ENCODE measurements at regions not wholly inside any gene's neighbourhood (a gene's known extent, or its start where the extent isn't known, plus 50 kb on each side); places are given as distances from the start of the nearest gene placed in this dataset.

DNA sequence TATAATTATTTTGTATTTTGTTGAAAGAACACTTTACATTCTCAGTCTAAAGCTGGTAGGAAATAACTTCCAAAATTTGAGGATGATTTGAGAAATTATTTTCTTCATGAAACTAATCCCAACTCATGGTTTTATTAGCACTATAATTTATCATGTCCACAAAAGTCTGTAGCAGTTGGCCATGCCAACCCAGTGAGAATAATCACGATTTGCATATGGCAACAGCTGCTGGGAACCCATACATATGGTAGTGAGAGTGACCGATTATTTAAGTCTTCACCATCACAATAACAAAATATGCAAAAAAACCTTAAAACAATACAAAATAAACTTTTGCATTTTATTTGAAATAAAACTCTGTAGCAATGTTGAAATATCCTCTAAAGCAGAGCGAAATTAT lies 445.9 kb upstream of the ANO3 start:
- TF ChIP-seq, protein P1, sequence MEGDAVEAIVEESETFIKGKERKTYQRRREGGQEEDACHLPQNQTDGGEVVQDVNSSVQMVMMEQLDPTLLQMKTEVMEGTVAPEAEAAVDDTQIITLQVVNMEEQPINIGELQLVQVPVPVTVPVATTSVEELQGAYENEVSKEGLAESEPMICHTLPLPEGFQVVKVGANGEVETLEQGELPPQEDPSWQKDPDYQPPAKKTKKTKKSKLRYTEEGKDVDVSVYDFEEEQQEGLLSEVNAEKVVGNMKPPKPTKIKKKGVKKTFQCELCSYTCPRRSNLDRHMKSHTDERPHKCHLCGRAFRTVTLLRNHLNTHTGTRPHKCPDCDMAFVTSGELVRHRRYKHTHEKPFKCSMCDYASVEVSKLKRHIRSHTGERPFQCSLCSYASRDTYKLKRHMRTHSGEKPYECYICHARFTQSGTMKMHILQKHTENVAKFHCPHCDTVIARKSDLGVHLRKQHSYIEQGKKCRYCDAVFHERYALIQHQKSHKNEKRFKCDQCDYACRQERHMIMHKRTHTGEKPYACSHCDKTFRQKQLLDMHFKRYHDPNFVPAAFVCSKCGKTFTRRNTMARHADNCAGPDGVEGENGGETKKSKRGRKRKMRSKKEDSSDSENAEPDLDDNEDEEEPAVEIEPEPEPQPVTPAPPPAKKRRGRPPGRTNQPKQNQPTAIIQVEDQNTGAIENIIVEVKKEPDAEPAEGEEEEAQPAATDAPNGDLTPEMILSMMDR (IDR thresholded peaks at IDR 0.05) = no peak

DNA sequence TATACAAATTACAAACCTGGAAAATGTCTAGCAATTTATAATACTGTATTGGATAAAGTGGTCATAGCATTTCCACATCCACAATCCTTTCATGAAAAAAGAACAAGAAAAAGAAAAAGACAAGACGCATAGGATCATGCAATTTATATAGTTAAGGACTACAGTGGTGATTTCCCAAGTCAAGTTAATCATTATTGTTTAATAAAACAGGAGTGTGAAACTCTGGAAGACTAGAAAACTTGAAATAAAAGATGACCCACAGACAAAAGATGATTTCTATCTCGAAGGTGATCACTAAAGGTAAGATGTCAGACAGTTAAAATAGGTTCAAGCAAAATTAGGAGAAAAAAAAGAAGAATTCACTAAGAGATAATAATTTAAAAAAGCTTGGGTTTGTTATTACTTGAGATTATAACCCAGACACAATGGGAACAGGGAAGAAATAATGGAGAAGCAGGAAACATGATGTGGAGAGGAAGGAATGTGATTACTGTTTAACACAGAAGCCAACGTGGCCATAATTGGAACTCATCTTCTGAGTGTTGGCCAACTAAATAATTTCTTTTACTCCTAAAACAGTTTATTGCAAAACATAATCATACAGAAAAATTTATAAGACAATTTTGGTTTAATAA lies 441.2 kb upstream of the ANO3 start:
- Histone ChIP-seq H3K36me3 (ENCODE audit: control insufficient read depth, insufficient read depth, low read length) (no peaks in the 10 kb centered on the region), H2AFZ (no peak overlapping the region), H3K9me3 (ENCODE audit: control insufficient read depth, low read length) (no peaks in the 10 kb centered on the region), H3K4me2 (ENCODE audit: low read length) (no peak overlapping the region), H3K79me2 (no peaks in the 10 kb centered on the region), H3K4me3 (ENCODE audit: low read depth, low read length) (no peak overlapping the region), H3K27ac (no peak overlapping the region), H3K27me3 (ENCODE audit: control insufficient read depth, insufficient read depth, low read length) (no peaks in the 10 kb centered on the region), H3K4me1 (no peaks in the 10 kb centered on the region), H3K9ac (no peak overlapping the region)
- TF ChIP-seq, protein P1 (IDR thresholded peaks at IDR 0.05) = no peak

More for the DNA sequence above, 445.9 kb upstream of the ANO3 start:
- Histone ChIP-seq H3K36me3 (ENCODE audit: control insufficient read depth, insufficient read depth, low read length) (no peaks in the 10 kb centered on the region), H3K27me3 (ENCODE audit: control insufficient read depth, insufficient read depth, low read length) (no peaks in the 10 kb centered on the region), H3K4me2 (ENCODE audit: low read length) (no peak overlapping the region), H3K9ac (no peak overlapping the region), H3K79me2 (no peaks in the 10 kb centered on the region), H3K27ac (no peak overlapping the region), H3K9me3 (ENCODE audit: control insufficient read depth, low read length) (no peaks in the 10 kb centered on the region), H3K4me3 (ENCODE audit: low read depth, low read length) (no peak overlapping the region), H2AFZ (no peak overlapping the region), H3K4me1 (no peaks in the 10 kb centered on the region)

DNA sequence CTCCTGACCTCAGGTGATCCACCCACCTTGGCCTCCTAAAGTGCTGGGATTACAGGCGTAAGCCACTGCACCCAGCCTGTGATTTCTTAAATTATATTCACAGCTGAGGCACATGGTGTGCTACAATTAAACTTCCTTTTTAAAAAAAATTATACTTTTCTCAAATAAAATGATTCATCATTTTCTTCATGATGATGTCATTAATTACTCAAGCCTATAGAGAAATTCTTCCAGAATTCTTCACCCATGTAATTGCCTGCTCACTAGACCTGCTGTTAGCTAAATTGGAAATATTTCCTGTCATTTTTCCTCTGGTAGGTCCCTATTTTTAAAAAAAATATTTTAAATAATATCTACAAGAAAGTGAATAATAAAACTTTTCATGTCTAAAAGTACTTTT lies 440.0 kb upstream of the ANO3 start:
- Histone ChIP-seq H3K4me2 (ENCODE audit: low read length) (no peak overlapping the region), H3K9me3 (ENCODE audit: control insufficient read depth, low read length) (no peaks in the 10 kb centered on the region), H2AFZ (no peak overlapping the region), H3K36me3 (ENCODE audit: control insufficient read depth, insufficient read depth, low read length) (no peaks in the 10 kb centered on the region), H3K79me2 (no peaks in the 10 kb centered on the region), H3K4me1 (no peaks in the 10 kb centered on the region), H3K27ac (no peak overlapping the region), H3K9ac (no peak overlapping the region), H3K4me3 (ENCODE audit: low read depth, low read length) (no peak overlapping the region), H3K27me3 (ENCODE audit: control insufficient read depth, insufficient read depth, low read length) (no peaks in the 10 kb centered on the region)
- TF ChIP-seq, protein P1 (IDR thresholded peaks at IDR 0.05) = no peak

DNA sequence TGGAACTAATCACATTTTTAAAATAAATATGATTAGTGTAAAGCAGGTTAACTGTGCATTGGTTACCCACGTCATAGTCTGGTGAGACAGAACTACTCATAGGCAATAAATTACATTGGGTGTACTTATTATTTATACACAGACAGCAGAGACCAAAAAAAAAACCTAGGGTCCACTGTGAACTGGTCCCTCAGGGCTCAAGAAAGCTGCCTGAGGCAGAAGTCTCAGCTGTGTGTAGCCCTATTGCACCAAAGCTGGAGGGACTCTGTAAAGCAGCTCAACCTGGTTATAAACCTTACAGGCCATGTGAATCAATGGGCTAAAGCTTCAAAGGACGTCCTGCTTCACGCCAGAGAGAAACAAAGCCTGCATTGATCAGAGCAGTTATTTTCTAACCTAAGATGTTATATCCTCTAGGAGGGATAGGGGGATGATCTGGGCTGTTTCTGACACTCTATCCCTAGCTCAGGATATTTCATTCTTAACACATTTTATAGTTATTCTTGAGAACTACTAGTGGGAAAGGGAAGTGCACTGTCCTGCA lies 432.2 kb upstream of the ANO3 start:
- H3K9me3 ChIP-seq (ENCODE audit: control insufficient read depth, low read length) = no peaks in the 10 kb centered on the region
- no peak overlapping the region for H3K9ac ChIP-seq
- H3K27me3 ChIP-seq (ENCODE audit: control insufficient read depth, insufficient read depth, low read length) = no peaks in the 10 kb centered on the region
- no peak overlapping the region for H2AFZ ChIP-seq
- no peaks in the 10 kb centered on the region for H3K4me1 ChIP-seq
- H3K4me3 ChIP-seq (ENCODE audit: low read depth, low read length) = no peak overlapping the region
- no peaks in the 10 kb centered on the region for H3K79me2 ChIP-seq
- no peaks in the 10 kb centered on the region for H3K36me3 ChIP-seq (ENCODE audit: control insufficient read depth, insufficient read depth, low read length)
- TF ChIP-seq, protein P1 (IDR thresholded peaks at IDR 0.05) = no peak
- no peak overlapping the region for H3K27ac ChIP-seq
- no peak overlapping the region for H3K4me2 ChIP-seq (ENCODE audit: low read length)

DNA sequence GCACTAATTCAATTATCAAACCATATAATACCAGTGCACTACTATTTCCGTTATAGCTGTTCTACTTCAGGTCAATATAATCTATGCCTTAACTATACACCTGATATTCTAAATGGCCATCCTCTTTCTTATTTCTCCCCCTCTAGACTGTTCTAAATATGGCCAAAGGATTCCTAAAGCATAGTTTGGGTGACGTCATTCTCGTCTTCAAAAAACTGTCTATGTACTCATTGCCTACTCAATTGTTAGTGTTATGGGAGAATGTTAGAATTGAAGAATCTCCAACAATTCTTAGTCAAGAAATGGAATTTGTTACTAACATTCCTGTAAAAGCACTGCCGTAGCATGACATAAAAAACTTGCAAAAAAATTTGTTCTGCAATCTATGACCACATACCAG lies 431.1 kb upstream of the ANO3 start:
- TF ChIP-seq, protein P1 (IDR thresholded peaks at IDR 0.05) = no peak

More for the DNA sequence above, 431.1 kb upstream of the ANO3 start:
- Histone ChIP-seq H3K79me2 (no peaks in the 10 kb centered on the region), H3K9me3 (ENCODE audit: control insufficient read depth, low read length) (no peaks in the 10 kb centered on the region), H3K36me3 (ENCODE audit: control insufficient read depth, insufficient read depth, low read length) (no peaks in the 10 kb centered on the region), H3K27me3 (ENCODE audit: control insufficient read depth, insufficient read depth, low read length) (no peaks in the 10 kb centered on the region), H3K27ac (no peak overlapping the region), H3K9ac (no peak overlapping the region), H3K4me3 (ENCODE audit: low read depth, low read length) (no peak overlapping the region), H3K4me1 (no peaks in the 10 kb centered on the region), H2AFZ (no peak overlapping the region), H3K4me2 (ENCODE audit: low read length) (no peak overlapping the region)
